Activated CD4-positive, alpha-beta T cell treated with anti-CD3 and anti-CD28 coated beads, Interleukin-10, Interleukin-2, amounts not matched to agents 100 ng/mL and 50 ng/mL, durations not matched to agents 16 hours and 8 hours (primary cell): ENCODE measurements at regions not wholly inside any gene's neighbourhood (a gene's known extent, or its start where the extent isn't known, plus 50 kb on each side); places are given as distances from the start of the nearest gene placed in this dataset.

Source experiments
- DNase-seq: peaks from one replicate; pipeline ENCODE4 v3.0.0-alpha.2; 2020

GRCh38 chr20:51335329-51335841 is 207.1 kb downstream of the NFATC2 start:
- DNase-seq, result peak; percentile 90

- no peak for DNase-seq
These were observed 207.9 kb downstream of the NFATC2 start for GRCh38 chr20:51334609-51335008.

GRCh38 chr20:51333971-51334370 is 208.5 kb downstream of the NFATC2 start:
- no peak for DNase-seq

GRCh38 chr20:51333446-51333845 is 209.1 kb downstream of the NFATC2 start:
- no peak for DNase-seq

GRCh38 chr20:51331481-51331880 is 211.0 kb downstream of the NFATC2 start:
- no peak for DNase-seq

GRCh38 chr20:51329845-51330244 is 212.7 kb downstream of the NFATC2 start:
- no peak for DNase-seq

- DNase-seq, result no peak
These were observed 215.2 kb downstream of the NFATC2 start for GRCh38 chr20:51327251-51327841.

- DNase-seq, result peak; percentile 38
These were observed 216.2 kb downstream of the NFATC2 start for GRCh38 chr20:51326201-51326819.

GRCh38 chr20:51322164-51322707 is 220.3 kb downstream of the NFATC2 start:
- DNase-seq, result no peak

- no peak for DNase-seq
These were observed 221.0 kb downstream of the NFATC2 start for GRCh38 chr20:51321343-51322163.

- no peak for DNase-seq
These were observed 223.0 kb downstream of the NFATC2 start for GRCh38 chr20:51319522-51319921.

- peak; percentile 52 for DNase-seq
These were observed 224.2 kb downstream of the NFATC2 start for GRCh38 chr20:51318058-51318949.

- DNase-seq, result no peak
These were observed 227.1 kb downstream of the NFATC2 start for GRCh38 chr20:51315390-51315789.

- DNase-seq, result no peak
These were observed 229.1 kb downstream of the NFATC2 start for GRCh38 chr20:51313358-51313827.

- DNase-seq, result no peak
These were observed 230.1 kb downstream of the NFATC2 start for GRCh38 chr20:51312480-51312783.

GRCh38 chr20:51311636-51312479 is 230.7 kb downstream of the NFATC2 start:
- no peak for DNase-seq

GRCh38 chr20:51310216-51310615 is 232.3 kb downstream of the NFATC2 start:
- DNase-seq, result no peak

- no peak for DNase-seq
These were observed 233.4 kb downstream of the NFATC2 start for GRCh38 chr20:51309128-51309527.

- peak; percentile 79 for DNase-seq
These were observed 235.8 kb downstream of the NFATC2 start for GRCh38 chr20:51306521-51307358.

GRCh38 chr20:51306081-51306480 is 236.4 kb downstream of the NFATC2 start:
- no peak for DNase-seq
